ENCODE measurements at regions not wholly inside any gene's neighbourhood (a gene's known extent, or its start where the extent isn't known, plus 50 kb on each side); places are given as distances from the start of the nearest gene placed in this dataset.

- no peak for TF ChIP-seq MED13 (CRISPR knock-in tag; IDR thresholded peaks at IDR 0.05)
- TF ChIP-seq FOXA3 (CRISPR knock-in tag; IDR thresholded peaks at IDR 0.05), result no peak
These were observed 395.7 kb downstream of the TLE1 start for GRCh38 chr9:81293651-81294050.
